ENCODE measurements at regions not wholly inside any gene's neighbourhood (a gene's known extent, or its start where the extent isn't known, plus 50 kb on each side); places are given as distances from the start of the nearest gene placed in this dataset.
"Not testable (repeated sequence)": the region's sequence is repeated elsewhere in the genome, so short reads cannot be mapped to it uniquely, and the experiment has no call there.

- DNase-seq (ENCODE audit: low spot score): not testable (repeated sequence)
These were observed 93.0 kb upstream of the KIF26B start for GRCh38 chr1:245061808-245062207.

DNA sequence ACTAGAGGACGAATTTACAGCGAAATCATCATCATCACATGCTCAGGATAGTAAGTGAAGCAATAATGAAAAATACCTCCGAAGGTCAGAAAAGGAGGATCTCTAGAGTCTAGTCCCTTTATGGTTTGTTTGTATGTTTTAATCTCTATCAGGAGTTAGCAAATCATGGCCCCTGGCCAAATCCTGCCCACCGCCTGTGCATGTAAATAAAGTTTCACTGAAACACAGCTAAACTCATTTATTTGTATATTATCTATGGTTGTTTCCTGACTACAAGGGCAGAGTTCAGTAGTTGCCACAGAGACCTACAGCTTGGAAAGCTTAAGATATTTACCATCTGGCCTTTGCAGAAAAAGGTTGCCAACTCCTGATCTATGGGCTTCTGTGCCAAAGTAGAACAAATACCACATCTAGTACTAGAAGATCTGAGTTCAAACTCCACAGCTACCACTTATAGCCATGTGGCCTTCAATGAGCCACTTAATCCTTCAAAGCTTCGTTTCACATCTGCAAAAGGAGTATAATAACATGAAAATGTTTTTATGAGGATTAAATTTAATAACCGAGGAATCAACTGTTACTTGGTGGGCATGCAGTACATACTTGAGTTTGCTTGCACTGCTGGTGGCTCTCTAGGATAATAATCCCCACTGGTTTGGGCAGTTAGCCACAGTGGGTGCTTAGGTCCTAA is 94.0 kb upstream of the KIF26B start:
- no peak for DNase-seq (ENCODE audit: low spot score)

GRCh38 chr1:245059806-245060424 is 94.9 kb upstream of the KIF26B start:
- DNase-seq (ENCODE audit: low spot score): no peak

- no peak for DNase-seq (ENCODE audit: low spot score)
These were observed 95.9 kb upstream of the KIF26B start for GRCh38 chr1:245058882-245059281.

- DNase-seq (ENCODE audit: low spot score): no peak
These were observed 96.3 kb upstream of the KIF26B start for GRCh38 chr1:245058436-245058835.

DNA sequence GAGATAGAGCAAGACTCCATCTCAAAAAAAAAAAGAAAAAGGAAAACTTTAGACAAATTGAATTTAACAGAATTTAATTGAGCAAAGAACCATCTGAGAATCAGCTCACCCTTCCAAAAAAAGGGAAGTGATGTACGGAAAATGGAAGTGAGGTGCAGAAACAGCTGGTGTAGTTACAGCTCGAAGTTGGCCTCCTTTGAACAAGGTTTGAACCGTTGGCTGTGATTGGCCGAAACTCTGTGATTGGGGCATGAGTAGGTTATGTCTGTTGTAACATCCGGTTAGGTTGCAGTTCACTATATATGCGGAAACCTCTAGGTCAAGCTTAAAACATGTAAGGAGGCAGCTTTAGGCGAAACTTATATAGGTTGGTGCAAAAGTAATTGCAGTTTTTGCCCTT is 97.9 kb upstream of the KIF26B start:
- no peak for DNase-seq (ENCODE audit: low spot score)

- DNase-seq (ENCODE audit: low spot score): not testable (repeated sequence)
These were observed 98.5 kb upstream of the KIF26B start for GRCh38 chr1:245056296-245056695.

DNA sequence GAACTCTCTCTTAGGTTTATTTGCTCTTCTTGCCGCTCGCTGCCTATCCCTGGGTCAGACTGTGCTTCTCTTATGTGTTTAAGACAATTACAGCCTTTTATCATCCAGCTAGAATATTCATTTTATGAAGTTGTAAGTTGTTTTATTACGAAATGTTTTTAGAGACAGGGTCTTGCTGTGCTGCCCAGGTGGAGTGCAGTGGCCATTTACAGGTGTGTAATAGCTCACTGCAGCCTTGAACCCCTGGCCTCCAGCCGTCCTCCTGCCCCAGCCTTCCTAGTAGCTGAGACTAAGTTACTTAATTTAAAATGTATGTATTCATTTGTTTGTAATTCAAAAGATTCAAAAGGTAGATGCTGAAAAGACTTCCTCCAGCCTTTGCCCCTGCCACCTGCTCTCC is 99.0 kb upstream of the KIF26B start:
- no peak for DNase-seq (ENCODE audit: low spot score)

- DNase-seq (ENCODE audit: low spot score): no peak
These were observed 100.1 kb upstream of the KIF26B start for GRCh38 chr1:245054507-245055270.

GRCh38 chr1:245054105-245054504 is 100.7 kb upstream of the KIF26B start:
- no peak for DNase-seq (ENCODE audit: low spot score)

DNA sequence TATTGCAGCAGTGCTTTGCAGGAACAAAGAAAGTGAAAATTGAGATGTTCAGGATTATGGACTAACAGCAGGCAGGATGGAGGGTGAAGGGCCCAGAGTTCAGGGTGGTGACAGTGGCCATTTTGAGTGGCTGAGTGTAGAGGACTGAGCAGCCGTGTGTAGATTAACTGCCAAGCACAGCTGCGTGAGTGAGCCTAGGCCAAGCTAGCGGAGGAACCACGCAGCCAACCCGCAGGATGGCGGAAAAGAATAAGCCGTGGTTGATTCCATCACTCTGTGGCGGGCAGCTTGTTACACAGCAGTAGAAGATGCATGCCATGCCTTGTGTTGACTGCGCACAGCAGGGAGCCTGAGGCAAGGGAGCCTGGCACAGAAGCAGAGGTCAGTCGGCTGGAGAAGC is 102.5 kb upstream of the KIF26B start:
- no peak for DNase-seq (ENCODE audit: low spot score)

DNA sequence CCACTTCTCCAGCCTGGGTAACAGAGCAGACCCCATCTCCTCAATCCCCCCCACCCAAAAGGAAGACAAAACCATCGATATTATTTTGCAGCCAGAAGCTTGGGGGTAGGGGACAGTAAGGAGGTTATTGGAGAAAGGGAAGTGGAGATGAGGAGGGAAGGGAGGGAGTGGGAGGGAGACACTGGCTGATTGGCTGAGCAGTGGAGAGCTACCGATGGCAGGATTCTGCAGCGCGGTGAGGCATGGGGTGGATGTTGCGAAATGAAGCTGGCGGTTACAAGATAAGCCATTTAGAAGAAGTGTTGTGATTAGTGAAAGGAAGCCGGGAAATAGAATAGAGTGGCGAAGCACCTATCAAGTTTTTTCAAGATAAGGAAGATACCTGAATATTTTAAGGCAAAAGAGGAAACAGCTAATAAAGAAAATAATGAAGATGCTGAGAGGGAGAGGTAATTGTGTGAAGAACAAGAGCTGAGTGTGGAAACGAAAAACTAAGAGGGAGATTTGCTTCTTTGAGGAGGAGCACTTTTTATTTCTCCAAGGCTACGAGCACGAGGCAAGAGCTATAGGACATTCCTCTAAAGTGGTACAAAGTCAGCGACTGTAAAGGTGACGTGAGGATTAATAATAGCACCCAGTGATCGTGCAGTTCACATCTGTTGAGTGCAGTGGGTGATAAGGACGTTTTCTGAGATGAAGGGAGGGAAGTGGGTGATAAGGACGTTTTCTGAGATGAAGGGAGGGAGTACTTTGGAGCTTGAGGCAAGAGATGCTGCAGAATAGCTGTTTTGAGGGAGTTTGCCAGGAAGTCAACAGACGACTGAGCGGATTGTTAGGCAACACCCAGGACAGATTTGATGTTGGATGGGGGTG is 103.2 kb upstream of the KIF26B start:
- DNase-seq (ENCODE audit: low spot score): no peak

GRCh38 chr1:245046769-245047168 is 108.0 kb upstream of the KIF26B start:
- DNase-seq (ENCODE audit: low spot score): no peak

DNA sequence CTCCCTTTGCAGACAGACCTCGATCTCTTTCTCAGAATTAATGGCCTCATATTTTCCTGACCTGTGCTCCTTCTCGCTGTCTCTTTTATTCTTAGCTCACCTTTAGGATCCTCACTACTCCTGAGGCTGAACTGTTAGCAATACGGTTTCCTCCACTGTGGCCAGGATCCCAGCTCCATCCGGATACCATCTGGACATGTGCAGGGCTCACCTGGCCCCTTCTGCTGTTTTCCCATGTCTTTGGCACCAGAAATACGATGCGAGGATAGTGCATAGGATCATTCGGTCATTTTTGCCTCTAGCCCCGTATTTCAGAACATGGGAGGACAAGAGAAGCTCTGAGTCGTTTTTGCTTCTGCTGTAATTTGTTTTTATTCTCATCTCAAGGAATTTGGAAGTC is 108.5 kb upstream of the KIF26B start:
- no peak for DNase-seq (ENCODE audit: low spot score)

- no peak for DNase-seq (ENCODE audit: low spot score)
These were observed 109.5 kb upstream of the KIF26B start for GRCh38 chr1:245045087-245045881.

GRCh38 chr1:245043611-245043940 is 111.2 kb upstream of the KIF26B start:
- DNase-seq (ENCODE audit: low spot score): no peak

DNA sequence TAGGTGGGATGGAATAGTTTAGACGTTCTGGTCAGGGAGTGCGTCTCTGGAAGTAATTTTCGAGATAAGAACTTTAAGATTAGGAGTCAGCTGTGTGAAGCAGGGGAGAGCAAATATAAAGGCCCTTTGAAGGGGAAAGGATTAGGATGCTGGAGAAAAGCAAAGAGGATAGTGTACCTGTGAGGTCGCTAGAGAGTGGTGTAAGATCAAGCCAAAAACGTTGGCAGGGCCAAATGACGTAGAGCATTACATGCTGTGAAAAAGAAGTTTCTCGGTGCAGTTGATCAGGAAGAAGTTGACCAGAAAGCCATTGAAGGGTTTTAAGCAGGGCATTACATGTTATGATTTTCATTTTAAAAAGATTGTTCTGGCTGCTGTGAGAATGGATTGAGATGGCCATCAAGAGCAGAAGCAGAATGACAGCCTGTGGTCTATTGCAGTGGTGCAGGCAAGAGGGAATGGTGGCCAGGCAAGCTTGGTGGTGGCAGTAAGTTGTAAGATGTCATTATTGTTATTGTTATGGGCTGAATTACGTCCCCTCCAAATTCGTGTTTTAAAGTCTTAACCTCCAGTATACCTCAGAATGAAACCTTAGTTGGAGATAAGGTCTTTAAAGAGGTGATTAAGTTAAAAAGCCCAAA is 113.6 kb upstream of the KIF26B start:
- DNase-seq (ENCODE audit: low spot score): no peak

- no peak for DNase-seq (ENCODE audit: low spot score)
These were observed 115.6 kb upstream of the KIF26B start for GRCh38 chr1:245039196-245039595.

DNA sequence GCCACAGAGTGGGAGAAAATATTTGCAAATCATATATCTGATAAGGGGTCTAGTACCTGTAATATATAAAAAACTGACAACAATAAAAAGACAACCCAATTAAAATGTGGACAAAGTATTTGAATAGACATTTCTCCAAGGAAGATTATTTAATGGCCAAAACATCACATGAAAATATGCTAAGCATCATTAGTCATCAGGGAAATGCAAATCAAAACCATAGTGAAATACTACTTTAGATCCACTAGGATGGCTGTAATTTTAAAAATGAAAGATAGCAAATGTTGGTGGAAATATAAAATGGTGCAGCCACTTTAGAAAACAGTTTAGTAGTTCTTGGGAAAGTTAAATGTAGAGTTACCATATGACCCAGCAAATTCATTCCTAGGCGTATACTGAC is 118.7 kb upstream of the KIF26B start:
- no peak for DNase-seq (ENCODE audit: low spot score)

DNA sequence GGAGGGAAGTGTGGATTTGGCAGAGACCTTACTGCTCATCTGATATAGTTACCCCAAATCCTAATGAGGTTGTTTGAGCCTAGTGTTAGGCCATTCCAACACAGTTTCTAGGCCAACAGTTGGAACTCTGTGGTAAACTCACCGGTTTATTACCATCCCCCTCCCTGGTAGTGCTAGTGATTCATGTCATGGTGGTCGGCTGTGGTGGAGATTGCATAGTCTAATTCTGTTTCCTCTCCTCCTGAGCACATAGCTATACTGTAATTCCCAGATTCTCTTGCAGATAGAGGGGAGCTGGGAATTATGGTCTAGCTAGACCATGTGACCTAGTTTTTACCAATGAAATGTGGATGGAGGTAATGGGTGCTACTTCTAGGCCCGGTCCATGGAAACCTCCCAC is 123.7 kb upstream of the KIF26B start:
- no peak for DNase-seq (ENCODE audit: low spot score)

- no peak for DNase-seq (ENCODE audit: low spot score)
These were observed 128.5 kb upstream of the KIF26B start for GRCh38 chr1:245026247-245026646.

Data from kidney capillary endothelial cell (primary cell).